Uterus (tissue), 3 donors: ENCODE measurements at regions not wholly inside any gene's neighbourhood (a gene's known extent, or its start where the extent isn't known, plus 50 kb on each side); places are given as distances from the start of the nearest gene placed in this dataset.

ENCODE experiments used
- DNase-seq, 2 donors: peaks; one replicate each; pipeline ENCODE4 v3.0.0-alpha.2; 2019 to 2020
- H3K27ac ChIP-seq, 2 donors: fragments of 200-600 bp; sonication (generic); 1 replicate in 1 of 2; 2 replicates in 1 of 2; pipeline ENCODE4 v1.5.1; 2016 to 2018
- H3K27me3 ChIP-seq, 2 donors: fragments of 200-600 bp; sonication (generic); one replicate each; pipeline ENCODE4 v1.5.1; 2018 to 2019; ENCODE audit warnings: control low read depth in 1 of 2
- H3K36me3 ChIP-seq, 2 donors: fragments of 200-600 bp; sonication (generic); one replicate each; pipeline ENCODE4 v1.5.1; 2019; ENCODE audit warnings: control low read depth in 1 of 2
- H3K4me1 ChIP-seq, 2 donors: fragments of 200-600 bp; sonication (generic); one replicate each; pipeline ENCODE4 v1.5.1; 2018 to 2019; ENCODE audit warnings: control low read depth in 1 of 2
- H3K4me3 ChIP-seq, 2 donors: fragments of 200-600 bp; sonication (generic); 1 replicate in 1 of 2; 2 replicates in 1 of 2; pipeline ENCODE4 v1.5.1; 2018 to 2019; ENCODE audit warnings: mild to moderate bottlenecking in 1 of 2
- H3K9me3 ChIP-seq, 2 donors: fragments of 200-600 bp; sonication (generic); one replicate each; pipeline ENCODE4 v1.5.1; 2019; ENCODE audit warnings: control low read depth in 1 of 2
- CTCF ChIP-seq, 4 experiments: fragments of 200-600 bp in 2 of 4; fragments of 450-650 bp in 2 of 4; sonication (generic) in 2 of 4; IDR thresholded peaks; one replicate each; pipeline ENCODE4 v1.5.1; 2016 to 2019; ENCODE audit warnings: antibody characterized with exemption in 4 of 4, mild to moderate bottlenecking in 2 of 4, moderate library complexity in 1 of 4
- POLR2A ChIP-seq, 2 donors: fragments of 450-650 bp; IDR thresholded peaks; one replicate each; pipeline ENCODE4 v1.6.1; 2016; ENCODE audit warnings: antibody characterized with exemption in 2 of 2, mild to moderate bottlenecking in 1 of 2, moderate library complexity in 1 of 2
- intact Hi-C: fragments of 100-400 bp; cut with DNase I; formaldehyde crosslinking; loops from one replicate; pipeline ENCODE4 v1.15.1; 2023; ENCODE audit warnings: low total_unique reads
- donor health status: DM: yes; HTN: yes; CAD: no.

- DNase-seq, result no peak
- H3K27ac ChIP-seq, result no peak overlapping the region
- H3K4me1 ChIP-seq, result no peaks in the 10 kb centered on the region
- TF ChIP-seq CTCF (IDR thresholded peaks at IDR 0.05) (no peak), POLR2A (IDR thresholded peaks at IDR 0.05) (no peak)
- no peaks in the 10 kb centered on the region for H3K27me3 ChIP-seq
- H3K36me3 ChIP-seq, result no peaks in the 10 kb centered on the region
- H3K9me3 ChIP-seq, result no peaks in the 10 kb centered on the region
- no peak overlapping the region for H3K4me3 ChIP-seq
- intact Hi-C loops, result no loop called here
These were observed 469.8 kb upstream of the FLRT2 start for GRCh38 chr14:85060121-85060520.

GRCh38 chr14:85061256-85061655, 468.7 kb upstream of the FLRT2 start:
- no peaks in the 10 kb centered on the region for H3K27me3 ChIP-seq
- intact Hi-C loops, result no loop called here

GRCh38 chr14:85063747-85064146, 466.2 kb upstream of the FLRT2 start:
- H3K27me3 ChIP-seq, result no peaks in the 10 kb centered on the region
- DNase-seq, result no peak

More at GRCh38 chr14:85061256-85061655, 468.7 kb upstream of the FLRT2 start:
- no peaks in the 10 kb centered on the region for H3K36me3 ChIP-seq
- no peaks in the 10 kb centered on the region for H3K4me1 ChIP-seq
- TF ChIP-seq POLR2A (IDR thresholded peaks at IDR 0.05), result no peak
- no peak for TF ChIP-seq CTCF (IDR thresholded peaks at IDR 0.05)
- no peak overlapping the region for H3K4me3 ChIP-seq
- H3K27ac ChIP-seq, result no peak overlapping the region
- DNase-seq, result no peak
- no peaks in the 10 kb centered on the region for H3K9me3 ChIP-seq

GRCh38 chr14:85071447-85071846, 458.5 kb upstream of the FLRT2 start:
- no peak overlapping the region for H3K4me3 ChIP-seq
- H3K9me3 ChIP-seq, result no peaks in the 10 kb centered on the region
- no peaks in the 10 kb centered on the region for H3K27me3 ChIP-seq
- TF ChIP-seq CTCF (IDR thresholded peaks at IDR 0.05) (no peak), POLR2A (IDR thresholded peaks at IDR 0.05) (no peak)
- DNase-seq, result no peak
- intact Hi-C loops, result no loop called here
- H3K4me1 ChIP-seq, result no peaks in the 10 kb centered on the region
- no peak overlapping the region for H3K27ac ChIP-seq
- no peaks in the 10 kb centered on the region for H3K36me3 ChIP-seq

More at GRCh38 chr14:85063747-85064146, 466.2 kb upstream of the FLRT2 start:
- Histone ChIP-seq H3K4me1 (no peaks in the 10 kb centered on the region), H3K4me3 (no peak overlapping the region), H3K9me3 (no peaks in the 10 kb centered on the region), H3K36me3 (no peaks in the 10 kb centered on the region), H3K27ac (no peak overlapping the region)
- intact Hi-C loops, result no loop called here
- TF ChIP-seq CTCF (IDR thresholded peaks at IDR 0.05) (no peak), POLR2A (IDR thresholded peaks at IDR 0.05) (no peak)

- intact Hi-C loops, result no loop called here
- Histone ChIP-seq H3K4me3 (no peak overlapping the region), H3K4me1 (no peaks in the 10 kb centered on the region), H3K9me3 (no peaks in the 10 kb centered on the region), H3K27me3 (no peaks in the 10 kb centered on the region), H3K36me3 (no peaks in the 10 kb centered on the region), H3K27ac (no peak overlapping the region)
- TF ChIP-seq POLR2A (IDR thresholded peaks at IDR 0.05) (no peak), CTCF (IDR thresholded peaks at IDR 0.05) (no peak)
- no peak for DNase-seq
These were observed 455.0 kb upstream of the FLRT2 start for GRCh38 chr14:85074955-85075354.
